ENCODE measurements at regions not wholly inside any gene's neighbourhood (a gene's known extent, or its start where the extent isn't known, plus 50 kb on each side); places are given as distances from the start of the nearest gene placed in this dataset.

GRCh38 chr10:11672836-11673235, 61.4 kb upstream of the USP6NL start (continued):
- no peak for TF ChIP-seq ZSCAN30 (CRISPR knock-in tag; IDR thresholded peaks at IDR 0.05)
- TF ChIP-seq NR0B2 (CRISPR knock-in tag; IDR thresholded peaks at IDR 0.05), result no peak
- TF ChIP-seq HCFC1 (IDR thresholded peaks at IDR 0.05; ENCODE audit: low read depth, low read length), result no peak
- no peak for TF ChIP-seq ZBTB21 (CRISPR knock-in tag; IDR thresholded peaks at IDR 0.05)
- TF ChIP-seq PAX8 (CRISPR knock-in tag; IDR thresholded peaks at IDR 0.05; ENCODE audit: borderline replicate concordance), result no peak
- no peak for TF ChIP-seq ZNF552 (CRISPR knock-in tag; IDR thresholded peaks at IDR 0.05; ENCODE audit: borderline replicate concordance)
- TF ChIP-seq ZNF530 (CRISPR knock-in tag; IDR thresholded peaks at IDR 0.05; ENCODE audit: low read depth), result no peak
- TF ChIP-seq ZNF777 (CRISPR knock-in tag; IDR thresholded peaks at IDR 0.05), result no peak
- no peak for TF ChIP-seq NR2F2 (IDR thresholded peaks at IDR 0.05; ENCODE audit: borderline replicate concordance, low read depth)

- no peak overlapping the region for H3K27ac ChIP-seq (ENCODE audit: extremely low read length, insufficient read depth, low read length)
- peaks cover 37% of the 10 kb centered on the region for H3K4me1 ChIP-seq (ENCODE audit: insufficient read depth, low read length)
- DNase-seq (ENCODE audit: low spot score), result no peak
- CTCF ChIA-PET (ENCODE audit: low intra/inter-chr PET ratio, low total read pairs), result no interaction called here
- no peaks in the 10 kb centered on the region for H3K79me2 ChIP-seq (ENCODE audit: insufficient read depth, low read length)
- ATAC-seq, result no peak
- no peak overlapping the region for H2AFZ ChIP-seq (ENCODE audit: low read length)
- WGBS (ENCODE audit: low lambda C conversion rate), result 81% methylated on average over 10 of the region's 10 CpGs
- no TSS peak for BruUV-seq (replicated peaks)
- TF ChIP-seq ELF4 (CRISPR knock-in tag; IDR thresholded peaks at IDR 0.05; ENCODE audit: borderline replicate concordance) (no peak), ZNF883 (CRISPR knock-in tag; IDR thresholded peaks at IDR 0.05; ENCODE audit: not compliant biosample characterization) (no peak), MAFG (CRISPR knock-in tag; IDR thresholded peaks at IDR 0.05) (no peak), ZNF615 (CRISPR knock-in tag; IDR thresholded peaks at IDR 0.05; ENCODE audit: borderline replicate concordance) (no peak), BRF2 (CRISPR knock-in tag; IDR thresholded peaks at IDR 0.05) (no peak), BRD4 (CRISPR knock-in tag; IDR thresholded peaks at IDR 0.05) (no peak), ZNF724P (CRISPR knock-in tag; IDR thresholded peaks at IDR 0.05; ENCODE audit: borderline replicate concordance) (no peak), MXI1 (IDR thresholded peaks at IDR 0.05; ENCODE audit: borderline replicate concordance, low read depth, low read length) (no peak), ZNF205 (CRISPR knock-in tag; IDR thresholded peaks at IDR 0.05) (no peak), NFIC (IDR thresholded peaks at IDR 0.05; ENCODE audit: low read length) (no peak), EZH2 (conservative IDR thresholded peaks at IDR 0.05; ENCODE audit: low read depth, low read length) (no peak), SALL1 (CRISPR knock-in tag; IDR thresholded peaks at IDR 0.05) (no peak), JDP2 (CRISPR knock-in tag; IDR thresholded peaks at IDR 0.05; ENCODE audit: borderline replicate concordance) (no peak), PHF21A (CRISPR knock-in tag; IDR thresholded peaks at IDR 0.05) (no peak), ZNF616 (CRISPR knock-in tag; IDR thresholded peaks at IDR 0.05; ENCODE audit: low read depth) (no peak), ZNF441 (CRISPR knock-in tag; IDR thresholded peaks at IDR 0.05; ENCODE audit: borderline replicate concordance) (no peak), ZNF274 (CRISPR knock-in tag; IDR thresholded peaks at IDR 0.05) (no peak)
- no peaks in the 10 kb centered on the region for H3K9me3 ChIP-seq (ENCODE audit: low read length)
- in situ Hi-C loops (cut with HindIII; ENCODE audit: extremely low pct_ligation_motif_present, low pct_unique_long_range_greater_than_20kb) (no loop called here), intact Hi-C loops (cut with micrococcal nuclease; ENCODE audit: unreplicated experiment) (no loop called here)
- H3K4me3 ChIP-seq (replicated peaks in 1 of 3; ENCODE audit: insufficient read depth in 1 of 3, low read depth in 2 of 3, low read length in 3 of 3), result no peak overlapping the region
- no peak overlapping the region for H3K9ac ChIP-seq (ENCODE audit: insufficient read depth, low read depth, low read length)
- FAIRE-seq, result no peak
- POLR2A ChIA-PET, result no interaction called here
- H3K27me3 ChIP-seq (ENCODE audit: control insufficient read depth in 1 of 2, insufficient read depth in 2 of 2, low read length in 2 of 2), result peaks cover 0 to 8% of the 10 kb centered on the region in 2 experiments; a peak in 3 of 5 replicates
- no peak overlapping the region for H3K4me2 ChIP-seq (ENCODE audit: low read depth, low read length)
- no peaks in the 10 kb centered on the region for H4K20me1 ChIP-seq (ENCODE audit: insufficient read depth, low read length)
- no peaks in the 10 kb centered on the region for H3K36me3 ChIP-seq (replicated peaks in 1 of 2; ENCODE audit: control insufficient read depth in 1 of 2, insufficient read depth in 2 of 2, low read length in 2 of 2)
Measured at GRCh38 chr10:11670381-11670780, 58.9 kb upstream of the USP6NL start.
